ENCODE measurements at regions not wholly inside any gene's neighbourhood (a gene's known extent, or its start where the extent isn't known, plus 50 kb on each side); places are given as distances from the start of the nearest gene placed in this dataset.

DNA sequence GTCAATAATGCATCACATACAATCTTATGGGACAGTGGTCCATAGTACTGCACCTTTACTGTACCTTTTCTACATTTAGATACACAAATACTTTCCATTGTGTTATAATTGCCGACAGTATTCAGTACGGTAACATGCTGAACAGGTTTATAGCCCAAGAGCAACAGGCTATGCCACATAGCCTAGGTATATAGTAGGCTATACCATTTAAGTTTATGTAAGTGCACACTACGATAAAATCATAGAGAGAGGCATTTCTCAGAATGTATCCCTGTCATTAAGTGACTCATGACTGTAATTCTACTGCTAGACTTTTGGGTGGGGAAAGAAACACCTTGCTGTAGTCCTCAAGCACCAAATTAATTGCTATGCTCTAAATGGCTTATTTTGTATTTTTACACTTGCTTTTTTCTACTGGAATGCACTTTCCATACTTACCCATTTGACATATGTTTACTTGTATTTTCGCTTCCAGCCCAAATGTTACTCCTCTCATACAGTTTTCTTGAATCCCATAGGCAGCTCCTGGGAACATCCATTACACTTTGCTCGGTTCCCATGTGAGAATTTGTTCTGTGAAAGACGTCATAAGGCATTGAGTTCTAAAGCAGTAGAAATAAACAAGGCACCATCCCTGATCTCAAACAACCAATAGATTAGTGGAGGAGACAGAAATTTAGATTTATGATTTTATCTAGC is 714.0 kb upstream of the ID2 start:
- Histone ChIP-seq H4K20me1 (ENCODE audit: insufficient read depth) (no peaks in the 10 kb centered on the region), H3K9ac (no peak overlapping the region), H3K4me2 (ENCODE audit: unreplicated experiment) (no peak overlapping the region), H3K36me3 (ENCODE audit: low read depth) (no peaks in the 10 kb centered on the region), H3K4me1 (ENCODE audit: insufficient read depth) (no peaks in the 10 kb centered on the region), H3K27me3 (replicated peaks; ENCODE audit: insufficient read depth) (no peaks in the 10 kb centered on the region), H3K9me2 (ENCODE audit: insufficient read depth) (no peaks in the 10 kb centered on the region), H3K9me3 (ENCODE audit: low read depth) (no peaks in the 10 kb centered on the region), H3K79me2 (ENCODE audit: insufficient read depth) (no peaks in the 10 kb centered on the region), H3F3A (ENCODE audit: insufficient read depth) (no peaks in the 10 kb centered on the region), H3K4me3 (no peak overlapping the region), H2AFZ (no peak overlapping the region), H3K27ac (no peak overlapping the region)
- DNase-seq, result no peak
- WGBS, 2 experiments (ENCODE audit: low coverage in 1 of 2, low lambda C conversion rate in 2 of 2, missing lambda C conversion rate in 2 of 2), result 85% methylated on average over 6 of the region's 6 CpGs
- in situ Hi-C loops (cut with MboI), result no loop called here
- no peak for TF ChIP-seq EZH2 (IDR thresholded peaks at IDR 0.05; ENCODE audit: insufficient read depth, poor library complexity, severe bottlenecking)
- TF ChIP-seq EZH2phosphoT487 (IDR thresholded peaks at IDR 0.05; ENCODE audit: insufficient read depth, low read depth), result no peak

DNA sequence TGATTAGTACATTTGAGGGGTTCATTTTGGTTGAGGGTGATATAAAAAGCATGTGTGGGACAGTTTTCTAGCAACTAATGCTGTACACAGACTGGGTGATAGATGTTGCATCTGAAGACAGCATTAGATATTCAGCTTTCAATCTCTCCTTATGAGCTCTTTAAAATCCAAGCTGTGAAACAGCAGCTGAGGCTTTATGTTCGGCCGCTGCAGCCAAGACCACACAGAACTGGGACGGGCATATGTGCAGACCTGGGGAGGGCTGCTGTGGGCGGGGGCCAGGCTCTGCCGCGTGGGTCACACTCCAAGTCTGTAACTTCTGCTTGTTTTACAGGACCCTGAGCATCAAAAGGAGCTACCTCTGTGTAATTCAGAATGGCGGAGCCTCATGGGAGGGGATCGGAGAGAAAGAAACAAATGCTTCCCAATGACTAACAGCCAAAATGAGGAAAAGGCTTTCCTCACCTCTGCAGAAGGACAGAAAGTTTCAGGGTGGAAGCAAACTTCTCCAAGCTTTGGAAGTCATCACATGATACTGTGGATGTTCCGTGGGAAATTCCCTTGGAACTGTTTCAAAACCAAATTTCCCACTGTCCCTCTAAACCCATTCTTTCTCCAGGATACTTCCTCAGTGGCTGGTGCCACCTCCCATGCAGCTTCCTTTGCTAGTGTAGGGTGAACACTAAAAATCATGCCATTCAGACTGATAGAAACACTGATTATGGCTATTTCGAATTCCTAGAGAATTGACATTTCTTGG is 711.9 kb upstream of the ID2 start:
- H3K9me3 ChIP-seq (ENCODE audit: low read depth), result no peaks in the 10 kb centered on the region
- H3K27me3 ChIP-seq (replicated peaks; ENCODE audit: insufficient read depth), result no peaks in the 10 kb centered on the region
- H3K4me3 ChIP-seq, result no peak overlapping the region
- in situ Hi-C loops (cut with MboI), result no loop called here
- H3F3A ChIP-seq (ENCODE audit: insufficient read depth), result no peaks in the 10 kb centered on the region
- H3K4me2 ChIP-seq (ENCODE audit: unreplicated experiment), result no peak overlapping the region
- no peaks in the 10 kb centered on the region for H3K36me3 ChIP-seq (ENCODE audit: low read depth)
- H3K4me1 ChIP-seq (ENCODE audit: insufficient read depth), result no peaks in the 10 kb centered on the region
- no peaks in the 10 kb centered on the region for H4K20me1 ChIP-seq (ENCODE audit: insufficient read depth)
- no peak overlapping the region for H3K9ac ChIP-seq
- no peak for DNase-seq
- H3K9me2 ChIP-seq (ENCODE audit: insufficient read depth), result no peaks in the 10 kb centered on the region
- TF ChIP-seq EZH2 (IDR thresholded peaks at IDR 0.05; ENCODE audit: insufficient read depth, poor library complexity, severe bottlenecking) (no peak), EZH2phosphoT487 (IDR thresholded peaks at IDR 0.05; ENCODE audit: insufficient read depth, low read depth) (no peak)
- no peak overlapping the region for H3K27ac ChIP-seq
- no peak overlapping the region for H2AFZ ChIP-seq
- no peaks in the 10 kb centered on the region for H3K79me2 ChIP-seq (ENCODE audit: insufficient read depth)
- 61% methylated on average over 10 of the region's 10 CpGs for WGBS, 2 experiments (ENCODE audit: low coverage in 1 of 2, low lambda C conversion rate in 2 of 2, missing lambda C conversion rate in 2 of 2)

DNA sequence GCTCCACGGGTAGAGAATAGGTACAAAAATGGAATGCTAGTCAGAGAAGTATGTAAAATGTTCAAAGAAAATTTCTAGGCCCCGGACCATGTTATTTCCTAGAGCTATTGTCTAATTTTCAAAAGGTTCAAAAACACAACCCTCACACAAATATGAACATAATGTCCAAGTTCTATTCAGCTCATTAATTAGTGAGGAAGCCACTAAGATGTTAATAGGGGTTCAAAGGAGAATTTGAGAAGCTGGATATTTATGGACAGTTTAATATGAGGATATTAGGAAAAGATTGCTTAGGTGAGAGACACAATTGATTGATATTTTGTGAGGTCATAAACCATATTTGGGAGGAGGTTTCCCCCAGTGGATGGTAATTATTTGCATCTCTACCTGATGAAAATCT is 710.6 kb upstream of the ID2 start:
- TF ChIP-seq EZH2phosphoT487 (IDR thresholded peaks at IDR 0.05; ENCODE audit: insufficient read depth, low read depth), result no peak
- no peak for TF ChIP-seq EZH2 (IDR thresholded peaks at IDR 0.05; ENCODE audit: insufficient read depth, poor library complexity, severe bottlenecking)
- WGBS, 2 experiments (ENCODE audit: low coverage in 1 of 2, low lambda C conversion rate in 2 of 2, missing lambda C conversion rate in 2 of 2), result 65 to 68% methylated on average over 2 of the region's 2 CpGs
- in situ Hi-C loops (cut with MboI), result no loop called here

DNA sequence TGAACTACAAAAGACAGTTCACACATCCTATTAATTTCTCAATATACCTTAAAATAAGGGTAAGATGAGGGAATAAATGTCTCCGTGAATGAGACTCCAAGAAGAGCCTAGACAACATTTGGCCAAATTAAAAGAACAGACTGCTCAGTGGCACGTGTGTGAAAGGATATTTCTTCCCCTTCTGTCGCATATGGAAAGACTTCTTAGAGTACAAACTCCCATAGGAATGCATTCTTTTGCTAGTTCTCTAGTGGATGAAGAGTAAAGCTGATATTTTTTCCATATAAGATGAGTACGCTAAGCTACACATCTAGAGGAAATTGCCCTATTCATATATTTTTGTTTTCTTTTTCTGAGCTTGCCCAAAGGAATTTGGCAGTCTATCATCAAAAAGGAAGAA is 710.0 kb upstream of the ID2 start:
- H3K79me2 ChIP-seq (ENCODE audit: insufficient read depth), result no peaks in the 10 kb centered on the region
- H3K9ac ChIP-seq, result no peak overlapping the region
- TF ChIP-seq EZH2phosphoT487 (IDR thresholded peaks at IDR 0.05; ENCODE audit: insufficient read depth, low read depth) (no peak), EZH2 (IDR thresholded peaks at IDR 0.05; ENCODE audit: insufficient read depth, poor library complexity, severe bottlenecking) (no peak)
- in situ Hi-C loops (cut with MboI), result no loop called here
- no peaks in the 10 kb centered on the region for H3K9me2 ChIP-seq (ENCODE audit: insufficient read depth)
- H3K4me3 ChIP-seq, result no peak overlapping the region
- H3K4me2 ChIP-seq (ENCODE audit: unreplicated experiment), result no peak overlapping the region
- H3F3A ChIP-seq (ENCODE audit: insufficient read depth), result no peaks in the 10 kb centered on the region
- no peaks in the 10 kb centered on the region for H4K20me1 ChIP-seq (ENCODE audit: insufficient read depth)
- no peaks in the 10 kb centered on the region for H3K4me1 ChIP-seq (ENCODE audit: insufficient read depth)
- H3K36me3 ChIP-seq (ENCODE audit: low read depth), result no peaks in the 10 kb centered on the region
- H3K9me3 ChIP-seq (ENCODE audit: low read depth), result no peaks in the 10 kb centered on the region
- H3K27ac ChIP-seq, result no peak overlapping the region
- WGBS, 2 experiments (ENCODE audit: low coverage in 1 of 2, low lambda C conversion rate in 2 of 2, missing lambda C conversion rate in 2 of 2), result 87 to 90% methylated on average over 4 of the region's 4 CpGs
- H2AFZ ChIP-seq, result no peak overlapping the region
- no peak for DNase-seq
- H3K27me3 ChIP-seq (replicated peaks; ENCODE audit: insufficient read depth), result no peaks in the 10 kb centered on the region

More for the DNA sequence above, 710.6 kb upstream of the ID2 start:
- no peak overlapping the region for H3K4me3 ChIP-seq
- no peaks in the 10 kb centered on the region for H3K9me2 ChIP-seq (ENCODE audit: insufficient read depth)
- no peaks in the 10 kb centered on the region for H4K20me1 ChIP-seq (ENCODE audit: insufficient read depth)
- H2AFZ ChIP-seq, result no peak overlapping the region
- no peaks in the 10 kb centered on the region for H3K79me2 ChIP-seq (ENCODE audit: insufficient read depth)
- H3K4me1 ChIP-seq (ENCODE audit: insufficient read depth), result no peaks in the 10 kb centered on the region
- no peaks in the 10 kb centered on the region for H3F3A ChIP-seq (ENCODE audit: insufficient read depth)
- no peak for DNase-seq
- H3K27me3 ChIP-seq (replicated peaks; ENCODE audit: insufficient read depth), result no peaks in the 10 kb centered on the region
- no peaks in the 10 kb centered on the region for H3K36me3 ChIP-seq (ENCODE audit: low read depth)
- no peaks in the 10 kb centered on the region for H3K9me3 ChIP-seq (ENCODE audit: low read depth)
- H3K27ac ChIP-seq, result no peak overlapping the region
- no peak overlapping the region for H3K9ac ChIP-seq
- H3K4me2 ChIP-seq (ENCODE audit: unreplicated experiment), result no peak overlapping the region

Measured in GM23248 (cell line).